HepG2 (cell line): ENCODE measurements at regions not wholly inside any gene's neighbourhood (a gene's known extent, or its start where the extent isn't known, plus 50 kb on each side); places are given as distances from the start of the nearest gene placed in this dataset.

Experiments used
- CBX2 ChIP-seq, 2 experiments: fragments of 200-600 bp in 1 of 2; sonication (generic); formaldehyde crosslinking in 1 of 2; IDR thresholded peaks; 2 replicates each; pipeline versions ENCODE4 v1.7.0 to v1.8.1; 2018 to 2022; ENCODE audit warnings: low read depth in 2 of 2, low read length in 1 of 2, mild to moderate bottlenecking in 1 of 2, missing genetic modification reagents in 1 of 2
- CTCF ChIP-seq: sonication (generic); formaldehyde crosslinking; IDR thresholded peaks from 2 replicates; pipeline ENCODE4 v1.5.0; 2020; ENCODE audit warnings: mild to moderate bottlenecking, missing genetic modification reagents, moderate library complexity
- ETS1 ChIP-seq: sonication (generic); formaldehyde crosslinking; IDR thresholded peaks from 2 replicates; pipeline ENCODE4 v1.4.0; 2020; ENCODE audit warnings: missing genetic modification reagents
- HOXA7 ChIP-seq: sonication (generic); formaldehyde crosslinking; IDR thresholded peaks from 2 replicates; pipeline ENCODE4 v1.8.1; 2022; ENCODE audit warnings: mild to moderate bottlenecking, missing genetic modification reagents, moderate library complexity
- POLR2AphosphoS2 ChIP-seq: IDR thresholded peaks from 2 replicates; pipeline ENCODE4 v1.6.1; 2011; ENCODE audit warnings: low read depth, low read length, improper control_type of control experiment
- RFX5 ChIP-seq: IDR thresholded peaks from 2 replicates; pipeline ENCODE4 v1.6.1; 2011; ENCODE audit warnings: low read depth, low read length, improper control_type of control experiment
- SP4 ChIP-seq: sonication (generic); formaldehyde crosslinking; IDR thresholded peaks from 2 replicates; pipeline ENCODE4 v1.8.1; 2023; ENCODE audit warnings: mild to moderate bottlenecking, missing genetic modification reagents
- TGIF2 ChIP-seq: IDR thresholded peaks from 2 replicates; pipeline ENCODE4 v1.6.1; 2016; ENCODE audit warnings: control low read depth, missing compliant biosample characterization
- YY1 ChIP-seq: IDR thresholded peaks from 2 replicates; pipeline ENCODE4 v1.6.1; 2011; ENCODE audit warnings: low read length, low read depth, moderate library complexity, mild to moderate bottlenecking; ENCODE audit not compliant: insufficient read depth, insufficient replicate concordance
- ZNF24 ChIP-seq: fragments of 450-650 bp; IDR thresholded peaks from 2 replicates; pipeline ENCODE4 v1.6.1; 2017; ENCODE audit warnings: antibody characterized with exemption, mild to moderate bottlenecking
- ZNF746 ChIP-seq: sonication (generic); formaldehyde crosslinking; IDR thresholded peaks from 2 replicates; pipeline ENCODE4 v1.8.0; 2022; ENCODE audit warnings: mild to moderate bottlenecking, missing genetic modification reagents

GRCh38 chr5:12777342-12777741 lies 873.1 kb upstream of the CTNND2 start:
- TF ChIP-seq CBX2 (IDR thresholded peaks at IDR 0.05; ENCODE audit: low read depth, low read length) (no peak), CBX2 (CRISPR knock-in tag; IDR thresholded peaks at IDR 0.05; ENCODE audit: low read depth) (no peak), RFX5 (no peak), SP4 (no peak), HOXA7 (CRISPR knock-in tag) (no peak), CTCF (CRISPR knock-in tag) (no peak), ETS1 (CRISPR knock-in tag) (no peak), POLR2AphosphoS2 (no peak), TGIF2 (CRISPR knock-in tag) (no peak), YY1 (no peak), ZNF746 (CRISPR knock-in tag) (no peak), ZNF24 (no peak)
